NCI-H2196 (cell line): ENCODE measurements at regions not wholly inside any gene's neighbourhood (a gene's known extent, or its start where the extent isn't known, plus 50 kb on each side); places are given as distances from the start of the nearest gene placed in this dataset.
"Not testable (repeated sequence)": the region's sequence is repeated elsewhere in the genome, so short reads cannot be mapped to it uniquely, and the experiment has no call there.

Experiments
- DNase-seq: peaks from one replicate; lab custom pipeline; 2025; ENCODE audit not compliant: unreplicated experiment; lab: John Stamatoyannopoulos, UW

DNA sequence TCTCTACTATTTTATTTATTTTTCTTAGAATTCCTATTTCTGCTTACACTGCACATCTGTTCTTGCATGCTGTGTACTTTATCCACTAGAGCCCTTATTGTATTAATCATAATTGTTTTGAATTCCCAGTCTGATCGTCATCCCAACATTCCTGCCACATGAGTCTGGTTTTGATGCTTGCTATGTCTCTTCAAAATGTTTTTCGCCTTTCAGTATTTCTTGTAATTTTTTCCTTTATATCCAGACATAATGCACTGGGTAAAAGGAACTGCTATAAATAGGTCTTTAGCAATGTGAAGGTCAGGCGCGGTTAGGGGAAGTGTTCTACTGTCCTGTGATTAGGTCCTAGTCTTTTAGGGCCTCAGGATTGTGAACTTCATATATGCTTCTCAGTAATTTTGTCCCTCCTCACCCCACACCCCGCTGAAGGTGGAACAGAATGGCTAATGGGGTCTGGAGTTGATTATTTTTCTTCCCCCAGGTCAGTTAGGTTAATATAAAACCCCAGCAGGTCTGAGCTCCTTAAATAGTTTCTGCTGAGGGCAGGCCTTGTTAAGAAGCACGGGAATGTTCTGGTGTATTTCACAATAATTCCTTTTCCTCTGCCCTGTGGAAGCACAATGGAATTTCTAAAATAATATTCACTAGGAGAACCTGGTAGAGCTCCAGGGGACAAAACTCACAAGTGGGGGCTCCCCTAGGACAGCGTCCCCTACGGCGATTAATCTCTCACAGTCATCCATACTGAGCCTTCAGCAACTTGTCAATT, 146.6 kb upstream of the TUT7 start:
- DNase-seq, result no peak

DNA sequence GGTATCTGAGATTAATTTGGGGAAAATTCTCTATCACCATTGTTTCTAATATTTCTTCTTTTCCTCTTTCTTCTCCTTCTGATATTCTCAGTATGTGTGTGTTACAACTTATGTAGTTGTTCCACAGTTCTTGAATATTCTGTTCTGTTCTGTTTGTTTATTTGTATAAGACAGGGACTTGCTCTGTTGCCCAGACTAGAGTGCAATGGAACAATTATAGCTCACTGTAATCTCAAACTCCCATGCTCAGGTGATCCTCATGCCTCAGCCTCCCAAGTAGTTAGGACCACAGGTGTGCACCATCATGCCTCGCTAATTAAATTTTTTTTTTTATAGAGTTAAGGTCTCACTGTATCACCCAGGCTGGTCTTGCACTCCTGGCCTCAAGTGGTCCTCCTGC, 145.8 kb upstream of the TUT7 start:
- no peak for DNase-seq

DNA sequence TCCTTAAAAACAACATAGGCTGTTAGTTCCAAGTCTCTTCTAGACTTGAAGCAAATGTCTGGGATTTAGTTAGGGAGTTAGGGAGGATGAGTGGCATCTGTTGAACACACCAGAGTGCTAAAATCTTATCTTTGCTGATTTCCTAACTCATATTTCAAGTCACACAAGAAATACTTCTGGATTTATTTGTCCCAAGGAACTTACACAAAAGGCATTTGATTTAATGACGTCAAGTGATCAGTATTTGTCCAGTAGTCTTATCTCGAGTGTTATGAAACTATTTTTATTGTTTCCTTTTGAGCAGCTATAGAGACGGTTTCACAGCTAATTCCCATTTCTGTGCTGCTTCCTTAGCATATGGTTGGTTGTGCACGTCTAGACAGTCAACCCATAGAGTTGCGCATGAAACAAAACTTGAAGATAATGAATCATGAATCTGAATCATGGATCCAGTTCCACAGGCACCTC, 140.5 kb upstream of the TUT7 start:
- no peak for DNase-seq

DNA sequence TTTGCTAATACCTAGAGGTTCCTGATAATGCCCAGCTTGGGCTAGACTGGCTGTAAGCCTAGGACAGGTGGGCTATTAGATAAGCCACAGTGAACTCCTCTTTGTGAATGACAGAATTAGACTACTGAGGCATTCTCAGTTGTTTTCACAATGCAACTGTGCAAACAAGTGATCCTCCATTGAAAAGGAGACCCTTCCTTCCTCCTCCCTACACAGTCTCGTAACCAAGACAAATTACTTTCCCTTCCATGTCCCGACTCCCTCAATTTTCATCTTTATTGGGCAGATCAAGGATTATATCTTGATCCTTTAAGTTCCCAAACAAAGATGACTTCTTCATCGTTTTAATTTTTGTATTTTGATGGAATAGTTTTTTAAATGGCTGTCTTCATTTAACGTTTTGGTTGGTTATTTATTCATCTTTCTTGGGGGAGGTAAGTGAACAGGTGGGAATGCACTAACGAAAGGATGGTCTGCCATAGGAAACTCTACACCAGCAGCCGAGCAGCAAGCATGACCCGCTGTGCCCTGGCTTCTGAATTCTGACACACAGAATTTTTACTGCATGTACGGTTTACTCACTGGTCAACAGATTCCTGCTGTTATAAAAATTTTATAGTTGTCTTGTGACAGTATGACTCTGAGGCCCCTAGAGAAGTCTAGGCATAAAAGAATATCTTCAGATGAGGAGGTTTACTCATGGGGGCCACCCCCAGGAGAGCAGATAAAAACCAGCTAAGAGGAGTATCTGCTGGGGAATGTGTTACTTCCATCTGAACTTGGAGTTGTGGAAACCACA, 137.5 kb upstream of the TUT7 start:
- DNase-seq, result no peak

DNA sequence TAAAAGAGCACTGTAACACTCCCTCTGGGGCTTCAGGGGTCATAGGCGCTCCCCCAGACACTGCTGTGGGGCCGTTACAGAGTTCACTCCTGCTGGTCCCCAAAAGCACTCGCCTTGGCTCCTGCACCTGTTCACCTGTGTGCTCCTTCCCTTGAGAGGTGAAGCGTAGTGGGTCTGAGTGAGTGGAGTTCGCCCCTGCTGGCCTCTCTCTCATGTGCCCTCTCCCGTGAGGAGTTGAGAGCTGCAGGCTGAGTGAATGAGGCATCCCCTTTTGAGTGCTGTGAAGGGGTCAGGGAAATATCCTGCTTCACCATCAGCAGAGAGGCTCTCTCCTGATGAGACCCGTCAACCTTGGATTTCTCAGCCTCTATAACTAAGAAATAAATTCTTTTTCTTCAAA, 134.6 kb upstream of the TUT7 start:
- no peak for DNase-seq

DNA sequence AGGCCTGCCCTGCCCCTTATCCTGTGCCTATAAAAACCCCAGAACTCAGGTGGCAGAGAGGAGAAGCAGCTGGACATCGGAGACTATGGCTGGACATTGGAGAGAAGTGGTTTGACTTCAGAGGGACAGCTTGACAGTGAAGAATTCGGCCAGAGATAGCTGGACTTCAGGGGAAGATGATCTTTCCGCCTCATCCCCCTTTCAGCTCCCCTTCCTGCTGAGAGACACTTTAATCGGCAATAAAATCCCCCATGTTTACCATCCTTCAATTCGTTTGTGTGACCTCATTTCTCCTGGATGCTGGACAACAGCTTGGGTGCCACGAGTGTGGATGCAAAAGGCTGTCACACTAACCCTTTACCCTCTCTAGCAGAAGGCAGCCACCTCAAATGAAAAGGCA, 134.1 kb upstream of the TUT7 start:
- no peak for DNase-seq

DNA sequence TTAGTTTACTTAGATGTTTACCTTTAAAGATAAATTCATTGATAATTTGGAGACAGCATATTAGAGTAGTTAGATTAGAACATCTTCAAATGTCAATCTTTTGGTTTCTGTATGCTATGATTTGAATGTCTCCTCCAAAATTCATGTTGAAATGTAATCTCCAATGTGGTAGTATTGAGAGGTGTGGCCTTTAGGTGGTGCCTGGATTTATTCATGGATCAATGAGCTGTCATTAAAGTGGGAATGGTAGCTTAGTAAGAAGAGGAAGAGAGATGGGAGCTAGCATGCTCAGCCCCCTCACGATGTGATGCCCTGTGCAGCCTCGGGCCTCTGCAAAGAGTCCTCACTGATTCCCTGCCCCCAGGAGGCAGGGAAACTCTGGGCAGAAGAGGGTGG, 133.6 kb upstream of the TUT7 start:
- no peak for DNase-seq

DNA sequence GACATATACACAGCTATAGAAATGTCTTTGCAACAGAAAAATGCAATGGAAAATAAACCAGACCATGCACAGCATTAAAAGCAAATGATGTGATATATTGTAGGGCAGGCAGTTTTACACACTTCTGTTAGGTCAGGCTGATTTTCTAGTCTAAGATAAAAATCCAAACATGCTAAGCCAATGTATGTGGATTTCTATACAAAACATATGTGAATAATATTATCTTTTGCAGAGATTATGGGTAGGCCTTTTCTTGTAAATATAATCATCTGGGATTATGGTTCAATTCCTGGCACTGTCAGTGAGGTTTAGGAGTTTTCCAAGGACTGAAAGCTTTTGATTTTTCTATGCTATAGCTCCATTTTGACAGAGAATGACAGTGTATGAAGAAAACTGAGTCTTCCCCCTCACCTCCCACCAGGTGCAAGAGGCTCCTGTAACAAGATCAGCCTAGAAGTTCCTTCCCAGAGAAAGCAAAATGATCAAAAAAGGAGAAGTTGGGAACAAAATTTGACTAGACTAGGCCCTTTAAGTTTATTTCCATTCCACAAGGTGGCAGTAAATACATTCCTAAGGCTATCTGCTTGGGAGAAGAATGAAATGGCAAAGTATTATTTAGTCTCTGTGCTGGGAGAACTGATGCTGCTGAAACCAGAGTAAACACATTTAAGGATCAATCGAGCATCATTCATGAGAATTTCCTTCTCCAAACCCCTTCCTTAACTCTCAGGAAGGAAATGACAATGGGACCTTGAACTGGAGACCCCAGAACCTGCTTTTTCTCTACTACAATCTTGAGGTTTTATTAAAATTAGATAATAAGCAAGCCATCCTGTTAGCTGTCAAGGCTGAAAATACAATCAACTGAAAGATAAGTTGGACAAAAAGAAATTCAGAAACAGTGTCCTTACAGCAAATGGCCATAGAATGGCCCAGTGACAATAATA, 133.0 kb upstream of the TUT7 start:
- DNase-seq, result peak; percentile 36

DNA sequence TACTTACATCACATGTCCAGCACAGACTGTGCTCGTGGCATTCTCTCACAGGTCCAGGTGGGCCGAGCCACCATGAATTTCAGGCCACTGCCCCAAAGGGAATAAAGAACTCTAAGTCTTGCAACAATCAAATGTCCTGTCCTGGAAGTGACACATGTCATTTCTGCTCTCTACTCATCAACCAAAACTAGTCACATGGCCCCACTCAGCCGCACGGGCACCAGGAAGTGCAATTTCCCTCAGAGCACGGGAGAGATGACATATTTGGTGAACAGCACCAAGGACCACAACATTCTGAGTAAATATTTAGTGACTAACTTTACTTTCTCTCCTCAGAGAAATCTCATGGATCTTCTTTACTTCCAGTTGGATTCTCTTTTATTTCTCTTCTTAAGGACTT, 131.1 kb upstream of the TUT7 start:
- DNase-seq, result no peak

DNA sequence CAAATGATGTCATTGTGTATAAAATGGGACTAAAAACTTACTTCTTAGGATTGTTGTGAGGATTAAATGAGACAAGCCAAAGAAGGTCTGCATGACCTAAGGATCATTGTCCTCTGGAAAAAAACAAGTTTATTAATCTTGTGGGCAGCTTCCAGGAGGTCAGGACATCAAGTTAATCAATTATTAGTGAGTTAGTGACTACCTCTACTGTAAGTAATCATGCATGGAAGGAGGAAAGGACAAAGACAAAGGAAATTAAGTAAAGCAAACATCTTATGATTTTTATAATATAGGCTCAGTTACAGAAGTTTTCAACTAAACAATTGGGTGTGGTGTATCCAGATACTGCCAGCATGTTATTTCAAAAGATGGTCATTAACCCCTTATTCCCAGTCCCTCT, 129.3 kb upstream of the TUT7 start:
- DNase-seq, result no peak

DNA sequence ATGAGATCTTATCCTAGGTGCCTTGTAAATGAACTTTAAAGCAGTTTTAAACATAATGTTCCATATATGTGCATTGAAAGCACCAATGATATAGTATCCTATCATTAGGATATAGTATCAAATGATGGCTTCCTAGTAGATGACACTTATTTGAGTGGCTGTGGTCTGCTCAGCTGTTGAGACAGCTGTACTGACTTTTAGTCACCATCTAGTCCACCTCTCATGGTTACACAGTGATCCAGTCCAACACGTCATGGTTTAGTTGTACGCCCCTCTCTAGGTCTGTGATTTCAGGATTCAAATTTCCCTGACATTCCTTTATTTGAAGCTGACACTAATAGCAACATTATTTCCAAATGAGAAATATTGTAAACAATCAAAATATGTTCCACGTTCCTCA, 127.3 kb upstream of the TUT7 start:
- DNase-seq, result no peak

DNA sequence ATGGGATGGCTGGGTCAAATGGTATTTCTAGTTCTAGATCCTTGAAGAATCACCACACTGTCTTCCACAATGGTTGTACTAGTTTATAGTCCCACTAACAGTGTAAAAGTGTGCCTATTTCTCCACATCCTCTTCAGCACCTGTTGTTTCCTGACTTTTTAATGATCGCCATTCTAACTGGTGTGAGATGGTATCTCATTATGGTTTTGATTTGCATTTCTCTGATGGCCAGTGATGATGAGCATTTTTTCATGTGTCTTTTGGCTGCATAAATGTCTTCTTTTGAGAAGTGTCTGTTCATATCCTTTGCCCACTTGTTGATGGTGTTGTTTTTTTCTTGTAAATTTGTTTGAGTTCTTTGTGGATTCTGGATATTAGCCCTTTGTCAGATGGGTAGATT, 121.0 kb upstream of the TUT7 start:
- DNase-seq, result not testable (repeated sequence)

DNA sequence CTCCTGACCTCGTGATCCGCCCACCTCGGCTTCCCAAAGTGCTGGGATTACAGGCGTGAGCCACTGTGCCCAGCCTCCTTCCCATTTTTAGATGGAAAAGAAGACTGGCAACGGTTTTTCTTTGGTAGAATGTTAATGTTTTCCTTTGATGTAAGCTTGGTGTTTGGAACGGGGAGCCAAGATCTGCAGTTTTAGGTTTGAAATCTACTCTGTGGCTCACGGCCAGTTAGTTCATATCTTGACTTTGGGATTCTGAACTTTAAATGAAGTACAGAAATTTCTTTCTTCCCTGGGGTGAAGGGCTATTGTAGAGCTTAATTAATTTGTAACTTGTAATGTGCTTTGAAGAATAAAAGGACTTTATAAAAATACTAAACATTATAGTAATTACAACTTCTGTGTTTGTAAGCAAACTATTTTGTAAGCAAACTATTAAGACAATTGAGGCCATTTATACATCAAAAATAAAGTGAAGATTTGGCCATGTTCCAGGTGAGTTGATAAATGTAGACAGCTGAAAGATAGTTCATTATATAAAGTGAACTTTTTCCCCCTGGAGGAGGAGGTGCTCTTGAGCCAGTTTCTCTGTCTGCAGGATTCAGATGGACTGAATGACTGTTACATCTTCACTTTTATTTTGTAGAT, 117.1 kb upstream of the TUT7 start:
- no peak for DNase-seq

DNA sequence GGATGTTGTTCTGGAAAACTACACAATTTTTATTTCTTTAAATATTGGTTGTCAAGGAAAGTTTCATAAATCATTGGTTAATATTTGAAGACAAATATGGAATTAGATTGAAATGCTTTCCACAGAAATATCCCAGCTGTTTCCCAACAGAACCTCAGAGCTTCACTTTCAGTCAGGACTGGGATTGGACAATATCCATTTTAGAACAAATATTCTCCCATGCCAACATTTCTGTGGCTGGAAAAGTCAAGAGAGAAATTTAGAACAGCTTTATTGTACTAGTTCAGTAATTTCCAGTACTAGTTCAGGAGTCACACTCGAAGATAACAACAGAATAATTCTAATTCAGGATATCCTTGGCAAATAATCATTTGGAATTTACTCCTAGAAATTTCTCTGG, 116.1 kb upstream of the TUT7 start:
- no peak for DNase-seq

DNA sequence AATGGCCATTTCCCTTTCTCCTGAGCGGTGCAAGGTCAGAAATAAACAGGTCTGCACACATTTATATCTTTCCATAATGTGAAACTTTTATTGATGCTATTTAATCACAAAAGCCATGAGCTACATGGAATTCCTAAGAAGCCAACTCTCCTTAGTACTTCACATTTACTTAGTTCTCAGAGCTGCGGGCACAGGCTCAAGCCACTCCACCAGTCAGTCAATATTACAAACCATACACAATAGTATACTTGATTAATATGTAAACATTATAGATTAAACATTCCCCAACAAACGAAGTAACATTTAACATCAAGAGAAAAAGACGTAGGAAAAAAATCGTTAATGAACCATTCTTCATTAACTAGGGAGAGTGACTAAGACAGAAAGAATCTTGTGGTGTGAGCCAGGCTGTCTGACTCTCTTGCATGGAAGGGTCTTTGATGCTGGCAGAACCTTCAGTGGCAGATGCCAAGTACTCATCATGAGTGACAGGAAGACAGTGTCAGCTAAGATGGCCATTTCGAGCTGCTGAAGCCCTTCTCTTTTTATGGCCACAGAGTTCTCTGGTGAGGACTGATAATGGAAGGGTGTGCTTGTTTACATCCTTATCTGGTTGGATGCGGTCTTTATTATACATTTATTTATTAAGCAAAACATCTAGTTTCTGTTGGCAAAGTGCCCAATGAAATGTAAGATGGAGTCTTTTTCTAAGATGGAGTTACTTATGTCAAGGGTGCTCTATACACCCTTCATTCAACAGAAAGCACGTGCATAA, 115.5 kb upstream of the TUT7 start:
- DNase-seq, result no peak

DNA sequence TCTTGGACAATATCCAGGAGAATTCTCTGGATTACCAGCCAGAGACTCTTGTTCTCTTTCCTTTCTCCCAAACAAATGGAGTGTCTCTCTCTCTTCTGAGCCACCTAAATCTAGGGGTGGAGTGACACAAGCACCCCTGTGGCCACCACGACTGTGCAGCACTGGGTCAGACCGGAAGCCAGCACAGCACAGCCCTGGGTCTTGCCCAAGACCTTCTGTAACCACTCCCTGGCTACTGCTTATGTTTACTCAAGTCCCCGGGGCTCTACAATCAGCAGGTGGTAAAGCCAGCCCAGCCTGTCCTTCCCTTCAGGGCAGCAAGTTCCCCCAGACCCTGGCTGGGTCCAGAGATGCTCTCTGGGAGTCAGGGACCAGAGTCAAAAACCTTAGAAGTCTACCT, 110.0 kb upstream of the TUT7 start:
- DNase-seq, result no peak

DNA sequence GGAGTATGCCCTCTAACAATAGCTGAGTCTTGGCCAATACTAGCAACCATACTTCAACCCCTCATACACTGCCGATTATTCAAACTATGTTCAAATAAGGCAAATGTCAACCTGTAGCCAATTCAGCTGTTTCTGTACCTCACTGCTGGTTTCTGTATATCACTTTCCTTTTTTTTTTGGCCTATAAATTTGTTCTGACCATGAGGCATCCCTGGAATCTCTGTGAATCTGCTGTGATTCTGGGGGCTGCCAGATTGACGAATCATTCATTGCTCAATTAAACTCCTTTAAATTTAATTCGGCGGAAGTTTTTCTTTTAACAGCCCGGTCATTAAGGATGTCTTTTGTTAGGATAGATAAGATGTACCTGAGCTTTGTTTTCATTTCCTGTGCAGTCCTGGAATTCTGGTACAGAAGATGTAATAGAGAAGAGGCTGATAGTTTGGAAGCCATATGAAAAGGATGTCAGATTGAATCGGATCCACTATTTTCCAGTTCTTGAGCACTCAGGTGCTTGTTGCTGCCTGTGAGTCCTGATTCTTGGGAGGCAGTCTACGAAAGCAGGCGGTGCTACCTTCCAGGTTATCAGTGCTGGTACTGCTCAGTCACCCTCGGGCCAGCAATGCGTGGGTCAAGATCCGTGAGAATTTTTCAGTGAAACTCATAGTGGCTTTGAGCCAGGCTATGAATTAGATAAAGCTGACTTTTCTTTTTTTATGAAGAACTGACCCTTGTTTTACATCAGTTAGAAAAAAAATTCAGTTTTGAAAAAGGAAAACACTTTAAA, 106.2 kb upstream of the TUT7 start:
- no peak for DNase-seq

DNA sequence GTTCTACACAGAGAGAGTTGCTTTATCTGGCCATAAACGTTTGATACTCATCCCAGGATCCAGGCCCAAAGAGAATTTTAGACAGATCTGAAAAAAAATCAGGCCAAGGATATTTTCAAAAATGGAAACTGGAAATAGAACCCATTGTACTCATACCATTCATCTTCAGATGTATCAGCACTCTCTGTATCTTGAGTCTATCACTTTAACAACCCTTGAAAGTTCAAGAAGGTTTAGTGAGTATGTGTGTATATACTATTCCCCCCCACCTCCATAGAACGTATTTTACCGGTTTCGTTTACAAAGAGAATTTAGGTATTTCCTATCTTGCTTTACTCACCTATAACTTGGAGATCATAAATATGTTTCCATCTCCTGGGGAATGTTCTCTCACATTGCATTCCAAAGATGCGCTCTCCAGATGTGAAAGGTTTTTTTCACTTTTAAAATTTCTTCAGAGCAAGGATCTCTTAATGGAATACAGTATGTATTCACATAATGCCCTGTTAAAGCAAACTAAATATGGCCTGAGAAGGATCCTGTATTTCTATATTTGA, 105.5 kb upstream of the TUT7 start:
- DNase-seq, result no peak

DNA sequence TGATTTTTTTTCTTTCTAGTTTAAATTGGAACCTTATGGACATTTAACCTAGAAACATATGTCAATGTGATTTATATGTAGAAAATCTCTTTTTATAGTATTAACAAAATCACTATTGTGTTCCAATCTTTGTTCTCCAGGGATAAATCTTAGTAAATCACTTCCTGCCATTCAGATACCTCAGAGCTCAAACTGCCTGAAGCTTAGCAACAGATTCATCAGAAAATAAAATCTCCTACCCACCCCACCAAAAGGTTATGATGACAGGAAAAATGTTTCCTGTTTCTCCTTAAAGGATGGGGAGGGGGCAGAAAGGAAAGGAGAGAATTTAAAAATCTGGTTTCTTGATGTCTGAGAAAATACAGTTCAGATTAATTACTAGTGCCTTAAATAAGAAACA, 105.0 kb upstream of the TUT7 start:
- no peak for DNase-seq
